C4-2B (cell line): ENCODE measurements at regions not wholly inside any gene's neighbourhood (a gene's known extent, or its start where the extent isn't known, plus 50 kb on each side); places are given as distances from the start of the nearest gene placed in this dataset.

Source experiments
- H3K27ac ChIP-seq: fragments of 450-650 bp; 2 replicates; pipeline ENCODE4 v1.5.1; 2017
- ZFX ChIP-seq: fragments of 450-650 bp; IDR thresholded peaks from 2 replicates; pipeline ENCODE4 v1.6.1; 2017
- TF ChIP-seq, protein P1 (sequence below): fragments of 450-650 bp; conservative IDR thresholded peaks from 2 replicates; pipeline ENCODE4 v1.5.1; 2017; ENCODE audit warnings: mild to moderate bottlenecking

DNA sequence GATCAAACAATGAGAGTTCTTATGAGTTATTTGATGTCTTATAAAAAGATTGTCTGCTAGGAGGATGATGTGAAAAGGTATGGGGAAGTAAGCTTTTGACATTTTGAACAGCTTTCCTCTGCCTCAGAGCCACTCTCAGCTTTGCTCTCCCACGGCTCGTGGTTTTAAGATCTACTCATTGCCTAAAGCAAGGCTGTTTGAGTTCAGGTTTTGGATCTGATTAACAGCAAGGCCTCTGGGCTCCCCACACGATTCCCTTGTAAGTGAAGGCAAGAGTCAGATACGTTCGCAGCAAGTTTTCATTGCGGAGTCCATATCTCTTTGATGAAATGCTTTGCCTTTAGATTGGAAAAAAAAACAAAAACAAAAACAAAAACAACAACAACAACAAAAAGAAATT is 515.0 kb upstream of the SALL1 start:
- no peak overlapping the region for H3K27ac ChIP-seq
- TF ChIP-seq, protein P1, sequence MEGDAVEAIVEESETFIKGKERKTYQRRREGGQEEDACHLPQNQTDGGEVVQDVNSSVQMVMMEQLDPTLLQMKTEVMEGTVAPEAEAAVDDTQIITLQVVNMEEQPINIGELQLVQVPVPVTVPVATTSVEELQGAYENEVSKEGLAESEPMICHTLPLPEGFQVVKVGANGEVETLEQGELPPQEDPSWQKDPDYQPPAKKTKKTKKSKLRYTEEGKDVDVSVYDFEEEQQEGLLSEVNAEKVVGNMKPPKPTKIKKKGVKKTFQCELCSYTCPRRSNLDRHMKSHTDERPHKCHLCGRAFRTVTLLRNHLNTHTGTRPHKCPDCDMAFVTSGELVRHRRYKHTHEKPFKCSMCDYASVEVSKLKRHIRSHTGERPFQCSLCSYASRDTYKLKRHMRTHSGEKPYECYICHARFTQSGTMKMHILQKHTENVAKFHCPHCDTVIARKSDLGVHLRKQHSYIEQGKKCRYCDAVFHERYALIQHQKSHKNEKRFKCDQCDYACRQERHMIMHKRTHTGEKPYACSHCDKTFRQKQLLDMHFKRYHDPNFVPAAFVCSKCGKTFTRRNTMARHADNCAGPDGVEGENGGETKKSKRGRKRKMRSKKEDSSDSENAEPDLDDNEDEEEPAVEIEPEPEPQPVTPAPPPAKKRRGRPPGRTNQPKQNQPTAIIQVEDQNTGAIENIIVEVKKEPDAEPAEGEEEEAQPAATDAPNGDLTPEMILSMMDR = no peak
- TF ChIP-seq ZFX = no peak

- no peak for TF ChIP-seq ZFX
- TF ChIP-seq, protein P1 = no peak
- H3K27ac ChIP-seq = no peak overlapping the region
Observed at GRCh38 chr16:51665436-51665998, 514.4 kb upstream of the SALL1 start.

GRCh38 chr16:51658531-51658930 is 507.5 kb upstream of the SALL1 start:
- no peak overlapping the region for H3K27ac ChIP-seq
- TF ChIP-seq, protein P1 = no peak
- no peak for TF ChIP-seq ZFX

DNA sequence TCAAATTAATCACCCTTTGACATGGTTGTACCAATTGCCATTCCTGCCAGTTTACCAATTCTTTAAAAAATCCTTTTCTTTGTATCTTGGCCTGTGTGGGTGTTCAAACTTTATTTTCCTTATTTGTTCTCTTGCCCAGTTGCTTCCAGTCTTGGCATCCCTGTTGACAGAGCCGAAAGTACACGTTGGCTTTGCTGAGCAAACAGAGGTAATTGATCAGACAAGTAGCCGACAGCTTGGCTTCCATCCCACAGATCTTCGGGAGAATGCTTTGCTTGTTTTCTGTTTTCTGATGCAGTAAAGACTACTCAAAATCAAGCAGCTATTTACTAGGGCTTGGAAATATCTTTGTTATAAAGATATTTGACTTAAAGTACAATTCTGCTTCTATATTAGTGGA is 506.8 kb upstream of the SALL1 start:
- no peak for TF ChIP-seq ZFX
- TF ChIP-seq, protein P1 = no peak
- H3K27ac ChIP-seq = no peak overlapping the region

GRCh38 chr16:51655249-51655648 is 504.2 kb upstream of the SALL1 start:
- H3K27ac ChIP-seq = no peak overlapping the region
- TF ChIP-seq, protein P1 = no peak
- no peak for TF ChIP-seq ZFX

- H3K27ac ChIP-seq = no peak overlapping the region
- no peak for TF ChIP-seq ZFX
- TF ChIP-seq, protein P1 = no peak
Observed at GRCh38 chr16:51651061-51651466, 500.0 kb upstream of the SALL1 start.

GRCh38 chr16:51649631-51650030 is 498.6 kb upstream of the SALL1 start:
- no peak for TF ChIP-seq ZFX
- TF ChIP-seq, protein P1 = no peak
- no peak overlapping the region for H3K27ac ChIP-seq
